LNCaP clone FGC (cell line): ENCODE measurements at regions not wholly inside any gene's neighbourhood (a gene's known extent, or its start where the extent isn't known, plus 50 kb on each side); places are given as distances from the start of the nearest gene placed in this dataset.
"Not testable (repeated sequence)": the region's sequence is repeated elsewhere in the genome, so short reads cannot be mapped to it uniquely, and the experiment has no call there.

Source experiments
- DNase-seq: peaks from one replicate; pipeline ENCODE4 v3.0.0-alpha.2; 2011; ENCODE audit warnings: low read depth
- H3K4me3 ChIP-seq: 2 replicates; pipeline ENCODE4 v1.5.1; 2011; ENCODE audit warnings: mild to moderate bottlenecking, low read depth, low read length, control low read depth
- CTCF ChIP-seq: IDR thresholded peaks from 2 replicates; pipeline ENCODE4 v1.5.1; 2012; ENCODE audit warnings: mild to moderate bottlenecking; ENCODE audit not compliant: control insufficient read depth, insufficient read depth; ENCODE audit errors: extremely low read depth

GRCh38 chr20:30963591-30963990 is 293.9 kb upstream of the DEFB115 start:
- TF ChIP-seq CTCF = no peak
- no peak for DNase-seq
- no peak overlapping the region for H3K4me3 ChIP-seq

- DNase-seq, H3K4me3 ChIP-seq: not testable (repeated sequence)
Measured at GRCh38 chr20:30975859-30976258, 281.6 kb upstream of the DEFB115 start.

- TF ChIP-seq CTCF = no peak
- no peak overlapping the region for H3K4me3 ChIP-seq
- DNase-seq = no peak
Measured at GRCh38 chr20:30985386-30985785, 272.1 kb upstream of the DEFB115 start.
